Parathyroid adenoma (tissue), 2 donors: ENCODE measurements at regions not wholly inside any gene's neighbourhood (a gene's known extent, or its start where the extent isn't known, plus 50 kb on each side); places are given as distances from the start of the nearest gene placed in this dataset.

Source experiments
- H2AFZ ChIP-seq: fragments of 300-600 bp; sonication (generic); one replicate; pipeline ENCODE4 v1.7.0; 2017; ENCODE audit warnings: antibody characterized with exemption, mild to moderate bottlenecking
- H3K27ac ChIP-seq: fragments of 300-600 bp; sonication (generic); one replicate; pipeline ENCODE4 v1.7.0; 2017
- H3K27me3 ChIP-seq: fragments of 300-600 bp; sonication (generic); one replicate; pipeline ENCODE4 v1.7.0; 2017; ENCODE audit warnings: low read length; ENCODE audit not compliant: control insufficient read depth, insufficient read depth
- H3K36me3 ChIP-seq: fragments of 300-600 bp; sonication (generic); one replicate; pipeline ENCODE4 v1.7.0; 2017; ENCODE audit warnings: low read length; ENCODE audit not compliant: control insufficient read depth, insufficient read depth
- H3K4me1 ChIP-seq: fragments of 300-600 bp; sonication (generic); one replicate; pipeline ENCODE4 v1.7.0; 2017; ENCODE audit warnings: control low read depth
- H3K4me2 ChIP-seq: fragments of 300-600 bp; sonication (generic); one replicate; pipeline ENCODE4 v1.7.0; 2017; ENCODE audit warnings: low read length
- H3K4me3 ChIP-seq: fragments of 300-600 bp; sonication (generic); one replicate; pipeline ENCODE4 v1.7.0; 2017; ENCODE audit warnings: low read depth, low read length
- H3K79me2 ChIP-seq: fragments of 300-600 bp; sonication (generic); one replicate; pipeline ENCODE4 v1.7.0; 2017; ENCODE audit warnings: control low read depth
- H3K9ac ChIP-seq: fragments of 300-600 bp; sonication (generic); one replicate; pipeline ENCODE4 v1.7.0; 2017; ENCODE audit warnings: mild to moderate bottlenecking
- H3K9me3 ChIP-seq: fragments of 300-600 bp; sonication (generic); one replicate; pipeline ENCODE4 v1.7.0; 2017; ENCODE audit warnings: low read length; ENCODE audit not compliant: control insufficient read depth
- CTCF ChIP-seq: fragments of 300-600 bp; sonication (generic); IDR thresholded peaks from one replicate; pipeline ENCODE4 v1.7.0; 2017; ENCODE audit warnings: antibody characterized with exemption, mild to moderate bottlenecking
- donor health status: primary hyperparathyroidism.

GRCh38 chr4:124277691-124278090 lies 434.8 kb downstream of the ANKRD50 start:
- Histone ChIP-seq H3K27me3 (no peaks in the 10 kb centered on the region), H3K79me2 (no peaks in the 10 kb centered on the region), H3K9me3 (no peaks in the 10 kb centered on the region), H3K9ac (no peak overlapping the region), H3K4me3 (no peak overlapping the region), H3K36me3 (no peaks in the 10 kb centered on the region), H2AFZ (no peak overlapping the region), H3K27ac (no peak overlapping the region), H3K4me2 (no peak overlapping the region), H3K4me1 (no peaks in the 10 kb centered on the region)
- no peak for TF ChIP-seq CTCF

GRCh38 chr4:124278477-124278876 lies 434.1 kb downstream of the ANKRD50 start:
- H2AFZ ChIP-seq = no peak overlapping the region
- H3K27ac ChIP-seq = no peak overlapping the region
- H3K9ac ChIP-seq = no peak overlapping the region
- H3K27me3 ChIP-seq = no peaks in the 10 kb centered on the region
- H3K9me3 ChIP-seq = no peaks in the 10 kb centered on the region
- H3K36me3 ChIP-seq = no peaks in the 10 kb centered on the region
- no peak overlapping the region for H3K4me2 ChIP-seq
- TF ChIP-seq CTCF = no peak
- no peaks in the 10 kb centered on the region for H3K79me2 ChIP-seq
- no peak overlapping the region for H3K4me3 ChIP-seq
- no peaks in the 10 kb centered on the region for H3K4me1 ChIP-seq

- Histone ChIP-seq H3K9ac (no peak overlapping the region), H3K4me3 (no peak overlapping the region), H3K27ac (no peak overlapping the region), H3K9me3 (no peaks in the 10 kb centered on the region), H3K36me3 (no peaks in the 10 kb centered on the region), H3K79me2 (no peaks in the 10 kb centered on the region), H3K27me3 (no peaks in the 10 kb centered on the region), H3K4me2 (no peak overlapping the region), H3K4me1 (no peaks in the 10 kb centered on the region), H2AFZ (no peak overlapping the region)
- no peak for TF ChIP-seq CTCF
Measured at GRCh38 chr4:124279741-124280140, 432.8 kb downstream of the ANKRD50 start.

GRCh38 chr4:124282301-124282898 lies 430.1 kb downstream of the ANKRD50 start:
- H3K4me1 ChIP-seq = no peaks in the 10 kb centered on the region
- TF ChIP-seq CTCF = no peak
- no peaks in the 10 kb centered on the region for H3K79me2 ChIP-seq
- H3K9me3 ChIP-seq = no peaks in the 10 kb centered on the region
- no peak overlapping the region for H2AFZ ChIP-seq
- no peaks in the 10 kb centered on the region for H3K36me3 ChIP-seq
- H3K4me2 ChIP-seq = no peak overlapping the region
- H3K9ac ChIP-seq = no peak overlapping the region
- no peak overlapping the region for H3K27ac ChIP-seq
- no peak overlapping the region for H3K4me3 ChIP-seq
- H3K27me3 ChIP-seq = no peaks in the 10 kb centered on the region
